Thoracic aorta (tissue), 2 donors: ENCODE measurements at regions not wholly inside any gene's neighbourhood (a gene's known extent, or its start where the extent isn't known, plus 50 kb on each side); places are given as distances from the start of the nearest gene placed in this dataset.

Experiments
- ATAC-seq: fragments of 150-250 bp; one replicate; pipeline ENCODE4 v1.8.0; 2017; ENCODE audit warnings: low read depth; ENCODE audit not compliant: insufficient number of reproducible peaks, low FRiP score
- DNase-seq: peaks from one replicate; pipeline ENCODE4 v3.0.0-alpha.2; 2020; ENCODE audit warnings: low spot score
- H3K27ac ChIP-seq, 2 donors: fragments of 200-600 bp; sonication (generic); 1 replicate in 1 of 2; 2 replicates in 1 of 2; pipeline ENCODE4 v1.5.1; 2016; ENCODE audit warnings: mild to moderate bottlenecking in 2 of 2, moderate library complexity in 2 of 2
- H3K27me3 ChIP-seq: fragments of 200-600 bp; sonication (generic); replicated peaks from 2 replicates; pipeline ENCODE4 v1.6.0; 2016; ENCODE audit warnings: mild to moderate bottlenecking; ENCODE audit not compliant: insufficient read depth
- H3K36me3 ChIP-seq: fragments of 200-600 bp; sonication (generic); one replicate; pipeline ENCODE4 v1.5.1; 2016
- H3K4me1 ChIP-seq, 2 donors: fragments of 200-600 bp; sonication (generic); 1 replicate in 1 of 2; 2 replicates in 1 of 2; pipeline versions ENCODE4 v1.5.1 to v1.6.0; 2016; ENCODE audit warnings: low read depth in 2 of 2, mild to moderate bottlenecking in 1 of 2; ENCODE audit not compliant: control insufficient read depth in 1 of 2
- H3K4me3 ChIP-seq: fragments of 200-600 bp; sonication (generic); 2 replicates; pipeline ENCODE4 v1.5.1; 2016; ENCODE audit warnings: mild to moderate bottlenecking
- H3K9me3 ChIP-seq: fragments of 200-600 bp; sonication (generic); 2 replicates; pipeline ENCODE4 v1.5.1; 2016
- TF ChIP-seq, protein P1 (sequence below): fragments of 200-600 bp; sonication (generic); IDR thresholded peaks from one replicate; pipeline ENCODE4 v1.5.1; 2019; ENCODE audit warnings: antibody characterized with exemption

DNA sequence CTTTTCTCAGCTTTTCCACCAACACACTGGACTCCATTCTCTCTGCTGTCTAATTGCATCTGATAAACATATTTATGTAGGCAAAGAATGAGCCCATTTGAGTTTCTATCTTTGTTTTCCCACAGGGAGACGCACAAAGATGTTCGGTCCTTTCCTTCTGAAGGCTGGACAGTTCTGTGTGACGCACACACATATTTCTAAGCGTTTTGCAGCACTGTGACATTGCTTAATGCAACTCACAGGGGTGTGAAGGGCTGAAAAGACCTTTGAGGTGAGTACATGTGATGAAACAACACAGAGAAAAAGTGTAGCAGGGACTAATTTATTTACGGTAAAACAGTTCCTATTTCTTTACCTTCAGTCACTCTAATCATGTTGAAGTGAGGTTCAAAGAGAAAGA, 323.1 kb upstream of the RUNX1 start:
- DNase-seq (no peak), ATAC-seq (no peak)
- H3K27me3 ChIP-seq = no peaks in the 10 kb centered on the region
- TF ChIP-seq, protein P1, sequence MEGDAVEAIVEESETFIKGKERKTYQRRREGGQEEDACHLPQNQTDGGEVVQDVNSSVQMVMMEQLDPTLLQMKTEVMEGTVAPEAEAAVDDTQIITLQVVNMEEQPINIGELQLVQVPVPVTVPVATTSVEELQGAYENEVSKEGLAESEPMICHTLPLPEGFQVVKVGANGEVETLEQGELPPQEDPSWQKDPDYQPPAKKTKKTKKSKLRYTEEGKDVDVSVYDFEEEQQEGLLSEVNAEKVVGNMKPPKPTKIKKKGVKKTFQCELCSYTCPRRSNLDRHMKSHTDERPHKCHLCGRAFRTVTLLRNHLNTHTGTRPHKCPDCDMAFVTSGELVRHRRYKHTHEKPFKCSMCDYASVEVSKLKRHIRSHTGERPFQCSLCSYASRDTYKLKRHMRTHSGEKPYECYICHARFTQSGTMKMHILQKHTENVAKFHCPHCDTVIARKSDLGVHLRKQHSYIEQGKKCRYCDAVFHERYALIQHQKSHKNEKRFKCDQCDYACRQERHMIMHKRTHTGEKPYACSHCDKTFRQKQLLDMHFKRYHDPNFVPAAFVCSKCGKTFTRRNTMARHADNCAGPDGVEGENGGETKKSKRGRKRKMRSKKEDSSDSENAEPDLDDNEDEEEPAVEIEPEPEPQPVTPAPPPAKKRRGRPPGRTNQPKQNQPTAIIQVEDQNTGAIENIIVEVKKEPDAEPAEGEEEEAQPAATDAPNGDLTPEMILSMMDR = no peak
- no peak overlapping the region for H3K4me3 ChIP-seq
- H3K4me1 ChIP-seq = peaks cover 0 to 7% of the 10 kb centered on the region in 2 donors
- no peaks in the 10 kb centered on the region for H3K9me3 ChIP-seq
- no peaks in the 10 kb centered on the region for H3K36me3 ChIP-seq
- H3K27ac ChIP-seq = no peak overlapping the region

DNA sequence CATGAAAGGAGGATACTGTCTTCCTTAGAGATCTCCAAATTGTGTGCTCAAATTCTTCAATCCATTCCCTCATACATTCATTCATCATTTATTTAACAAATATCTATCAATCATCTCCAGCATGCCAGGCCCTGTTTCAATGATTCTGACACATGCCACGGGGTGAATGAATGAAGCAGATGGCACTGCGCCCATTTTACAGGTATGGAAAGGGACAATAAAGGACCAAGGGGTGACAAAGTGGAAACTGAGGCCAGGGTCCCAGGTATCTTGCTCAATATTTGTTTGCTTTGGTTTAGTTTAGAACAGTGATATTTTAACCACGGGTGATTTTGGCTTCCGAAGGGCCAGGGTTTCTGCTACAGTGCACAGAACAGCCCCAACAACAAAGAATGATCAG, 321.6 kb upstream of the RUNX1 start:
- DNase-seq (no peak), ATAC-seq (no peak)
- no peak overlapping the region for H3K4me3 ChIP-seq
- H3K27me3 ChIP-seq = no peaks in the 10 kb centered on the region
- peaks cover 4% of the 10 kb centered on the region in 2 donors for H3K4me1 ChIP-seq
- no peaks in the 10 kb centered on the region for H3K9me3 ChIP-seq
- no peak overlapping the region for H3K27ac ChIP-seq
- H3K36me3 ChIP-seq = no peaks in the 10 kb centered on the region
- TF ChIP-seq, protein P1 = no peak

DNA sequence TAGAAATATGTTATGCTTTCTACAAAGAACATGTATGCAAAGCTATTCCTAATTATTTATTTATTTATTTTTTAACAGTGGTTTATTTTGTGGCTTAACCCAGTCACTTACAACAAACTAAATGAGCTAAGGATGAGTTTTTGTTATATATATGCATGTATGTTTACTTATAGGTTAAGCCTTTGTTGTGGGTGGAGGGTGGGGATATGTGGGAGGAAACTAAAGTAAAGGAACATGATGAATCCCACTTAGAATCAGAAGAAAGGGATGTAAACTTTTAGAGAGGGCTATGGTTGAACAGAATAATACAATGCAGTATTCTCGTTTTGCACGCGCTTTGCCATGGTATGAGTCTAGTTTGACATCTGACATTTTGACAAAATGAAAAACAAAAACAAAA, 321.0 kb upstream of the RUNX1 start:
- Histone ChIP-seq H3K9me3 (no peaks in the 10 kb centered on the region), H3K4me3 (no peak overlapping the region), H3K4me1 (peaks cover 4% of the 10 kb centered on the region in 2 donors), H3K27me3 (no peaks in the 10 kb centered on the region), H3K36me3 (no peaks in the 10 kb centered on the region), H3K27ac (no peak overlapping the region)
- ATAC-seq (no peak), DNase-seq (no peak)
- TF ChIP-seq, protein P1 = no peak

DNA sequence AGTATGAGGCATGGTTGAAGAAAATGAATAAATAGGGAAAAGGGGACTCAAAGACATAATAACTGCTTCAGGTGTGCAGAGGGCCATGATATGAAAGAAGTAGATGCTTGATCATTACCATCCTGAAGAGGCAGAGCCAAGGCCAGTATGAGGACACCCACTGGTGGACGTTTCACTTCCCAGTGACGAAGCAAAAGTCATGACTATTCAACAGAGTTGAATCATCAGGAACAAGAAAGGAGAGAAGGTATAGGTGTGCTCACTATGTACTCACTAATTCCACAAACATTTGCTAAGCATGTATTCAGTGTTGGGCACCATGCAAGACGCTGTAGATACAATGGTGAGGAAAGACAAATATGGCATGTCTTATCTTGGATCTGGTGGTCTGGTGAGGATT, 319.2 kb upstream of the RUNX1 start:
- DNase-seq (no peak), ATAC-seq (no peak)
- Histone ChIP-seq H3K27me3 (no peaks in the 10 kb centered on the region), H3K9me3 (no peaks in the 10 kb centered on the region), H3K36me3 (no peaks in the 10 kb centered on the region), H3K4me3 (no peak overlapping the region), H3K4me1 (peaks cover 4% of the 10 kb centered on the region in 2 donors), H3K27ac (no peak overlapping the region)
- TF ChIP-seq, protein P1 = no peak

DNA sequence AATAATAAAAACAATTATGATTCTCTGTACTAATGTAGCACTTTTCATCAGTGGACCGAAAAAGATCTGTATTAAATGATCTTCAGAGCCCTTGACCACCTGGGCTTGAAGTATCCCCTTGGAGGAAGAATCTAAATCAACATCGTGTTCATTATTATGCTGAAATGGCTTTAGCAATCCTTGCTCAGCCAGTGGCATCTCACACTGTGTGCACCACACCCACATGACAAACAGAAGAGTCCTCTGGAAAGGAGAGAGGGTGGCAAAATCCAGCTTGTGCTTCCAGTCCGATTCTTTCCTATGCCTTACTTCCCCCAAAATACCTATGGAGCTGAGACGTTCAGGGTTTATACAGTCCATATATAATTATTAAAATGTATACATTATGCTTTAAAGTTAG, 318.5 kb upstream of the RUNX1 start:
- TF ChIP-seq, protein P1 = no peak
- H3K9me3 ChIP-seq = no peaks in the 10 kb centered on the region
- H3K27me3 ChIP-seq = no peaks in the 10 kb centered on the region
- ATAC-seq = no peak
- H3K27ac ChIP-seq = no peak overlapping the region
- peaks cover 4% of the 10 kb centered on the region in 2 donors for H3K4me1 ChIP-seq
- H3K36me3 ChIP-seq = no peaks in the 10 kb centered on the region
- no peak for DNase-seq
- H3K4me3 ChIP-seq = no peak overlapping the region
